Astrocyte (in vitro differentiated cells and primary cell): ENCODE measurements at regions not wholly inside any gene's neighbourhood (a gene's known extent, or its start where the extent isn't known, plus 50 kb on each side); places are given as distances from the start of the nearest gene placed in this dataset.

Experiments
- DNase-seq: peaks from one replicate; pipeline ENCODE4 v3.0.0-alpha.2; 2010; ENCODE audit warnings: low read depth
- FAIRE-seq: peaks from 2 replicates; lab custom pipeline; 2011; peaks lifted over from hg19 to GRCh38; lab: Jason Lieb, UNC
- H2AFZ ChIP-seq: 2 replicates; pipeline ENCODE4 v1.6.0; 2012; ENCODE audit warnings: low read depth, low read length, inconsistent platforms
- H3K27ac ChIP-seq: 2 replicates; pipeline ENCODE4 v1.5.1; 2011; ENCODE audit warnings: low read depth, low read length, inconsistent platforms
- H3K27me3 ChIP-seq: 2 replicates; pipeline ENCODE4 v1.6.0; 2011; ENCODE audit warnings: low read length, inconsistent platforms; ENCODE audit not compliant: insufficient read depth
- H3K36me3 ChIP-seq: 2 replicates; pipeline ENCODE4 v1.5.1; 2011; ENCODE audit warnings: low read length, inconsistent platforms; ENCODE audit not compliant: insufficient read depth
- H3K4me1 ChIP-seq: 2 replicates; pipeline ENCODE4 v1.5.1; 2011; ENCODE audit warnings: low read length, inconsistent platforms; ENCODE audit not compliant: insufficient read depth
- H3K4me2 ChIP-seq: 2 replicates; pipeline ENCODE4 v1.6.0; 2012; ENCODE audit warnings: low read length, inconsistent platforms
- H3K4me3 ChIP-seq: 2 replicates; pipeline ENCODE4 v1.5.1; 2011; ENCODE audit warnings: low read depth, mild to moderate bottlenecking, low read length, inconsistent platforms; ENCODE audit not compliant: insufficient read depth
- H3K79me2 ChIP-seq: 2 replicates; pipeline ENCODE4 v1.6.0; 2012; ENCODE audit warnings: mild to moderate bottlenecking, low read length, inconsistent platforms; ENCODE audit not compliant: insufficient read depth
- H3K9ac ChIP-seq: 2 replicates; pipeline ENCODE4 v1.6.0; 2012; ENCODE audit warnings: mild to moderate bottlenecking, low read length, inconsistent platforms
- H3K9me3 ChIP-seq: 2 replicates; pipeline ENCODE4 v1.5.1; 2012; ENCODE audit warnings: low read depth, mild to moderate bottlenecking, low read length, inconsistent platforms; ENCODE audit not compliant: insufficient read depth
- H4K20me1 ChIP-seq: 2 replicates; pipeline ENCODE4 v1.6.0; 2012; ENCODE audit warnings: low read length, inconsistent platforms; ENCODE audit not compliant: insufficient read depth
- H3K27ac Mint-ChIP-seq: one replicate; pipeline ENCODE4 v1.8.0; 2021; ENCODE audit warnings: mild to moderate bottlenecking, mixed read lengths; ENCODE audit not compliant: unreplicated experiment
- H3K27me3 Mint-ChIP-seq: one replicate; pipeline ENCODE4 v1.8.0; 2021; ENCODE audit warnings: low read depth, mixed read lengths; ENCODE audit not compliant: unreplicated experiment
- H3K36me3 Mint-ChIP-seq: one replicate; pipeline ENCODE4 v1.8.0; 2021; ENCODE audit warnings: low read depth, mixed read lengths; ENCODE audit not compliant: unreplicated experiment
- H3K4me1 Mint-ChIP-seq: one replicate; pipeline ENCODE4 v1.8.0; 2021; ENCODE audit warnings: low read depth, mixed read lengths; ENCODE audit not compliant: unreplicated experiment
- H3K4me3 Mint-ChIP-seq: one replicate; pipeline ENCODE4 v1.8.0; 2021; ENCODE audit warnings: mild to moderate bottlenecking, moderate library complexity, mixed read lengths; ENCODE audit not compliant: unreplicated experiment
- H3K9me3 Mint-ChIP-seq: one replicate; pipeline ENCODE4 v1.8.0; 2021; ENCODE audit warnings: mild to moderate bottlenecking, mixed read lengths; ENCODE audit not compliant: unreplicated experiment
- CTCF ChIP-seq: IDR thresholded peaks from 2 replicates; pipeline ENCODE4 v1.5.1; 2011; ENCODE audit warnings: low read depth, mild to moderate bottlenecking, inconsistent platforms, low read length, moderate library complexity; ENCODE audit not compliant: insufficient read depth
- EZH2 ChIP-seq: IDR thresholded peaks from 2 replicates; pipeline ENCODE4 v1.6.1; 2012; ENCODE audit warnings: mild to moderate bottlenecking, low read length, inconsistent platforms; ENCODE audit not compliant: insufficient read depth

GRCh38 chr7:1298051-1298930 lies 65.6 kb downstream of the UNCX start:
- no peaks in the 10 kb centered on the region for H3K9me3 Mint-ChIP-seq
- H3K36me3 Mint-ChIP-seq: no peaks in the 10 kb centered on the region
- Histone ChIP-seq H3K4me3 (no peak overlapping the region), H2AFZ (no peak overlapping the region), H3K79me2 (no peaks in the 10 kb centered on the region), H3K4me2 (no peak overlapping the region), H3K27ac (no peak overlapping the region), H3K36me3 (no peaks in the 10 kb centered on the region), H3K4me1 (no peaks in the 10 kb centered on the region), H3K9me3 (no peaks in the 10 kb centered on the region), H3K27me3 (peaks cover 7% of the 10 kb centered on the region), H4K20me1 (no peaks in the 10 kb centered on the region), H3K9ac (no peak overlapping the region)
- TF ChIP-seq CTCF (no peak), EZH2 (no peak)
- DNase-seq (no peak), FAIRE-seq (no peak)
- no peaks in the 10 kb centered on the region for H3K4me1 Mint-ChIP-seq
- H3K4me3 Mint-ChIP-seq: no peak overlapping the region
- H3K27ac Mint-ChIP-seq: no peak overlapping the region
- peaks cover 15% of the 10 kb centered on the region for H3K27me3 Mint-ChIP-seq

GRCh38 chr7:1298931-1299885 lies 66.5 kb downstream of the UNCX start:
- H3K9ac ChIP-seq: no peak overlapping the region
- H3K36me3 ChIP-seq: no peaks in the 10 kb centered on the region
- no peaks in the 10 kb centered on the region for H3K36me3 Mint-ChIP-seq
- no peak overlapping the region for H3K27ac ChIP-seq
- no peak overlapping the region for H3K4me3 Mint-ChIP-seq
- no peak overlapping the region for H3K27ac Mint-ChIP-seq
- FAIRE-seq: no peak
- no peaks in the 10 kb centered on the region for H3K4me1 ChIP-seq
- no peak for TF ChIP-seq EZH2
- no peak for TF ChIP-seq CTCF
- H3K9me3 Mint-ChIP-seq: no peaks in the 10 kb centered on the region
- DNase-seq: no peak
- peaks cover 7% of the 10 kb centered on the region for H3K27me3 ChIP-seq
- H3K79me2 ChIP-seq: no peaks in the 10 kb centered on the region
- H3K4me2 ChIP-seq: no peak overlapping the region
- no peak overlapping the region for H2AFZ ChIP-seq
- H3K4me1 Mint-ChIP-seq: no peaks in the 10 kb centered on the region
- peaks cover 17% of the 10 kb centered on the region for H3K27me3 Mint-ChIP-seq
- no peaks in the 10 kb centered on the region for H3K9me3 ChIP-seq
- no peaks in the 10 kb centered on the region for H4K20me1 ChIP-seq
- no peak overlapping the region for H3K4me3 ChIP-seq
